ENCODE measurements at regions not wholly inside any gene's neighbourhood (a gene's known extent, or its start where the extent isn't known, plus 50 kb on each side); places are given as distances from the start of the nearest gene placed in this dataset.

DNA sequence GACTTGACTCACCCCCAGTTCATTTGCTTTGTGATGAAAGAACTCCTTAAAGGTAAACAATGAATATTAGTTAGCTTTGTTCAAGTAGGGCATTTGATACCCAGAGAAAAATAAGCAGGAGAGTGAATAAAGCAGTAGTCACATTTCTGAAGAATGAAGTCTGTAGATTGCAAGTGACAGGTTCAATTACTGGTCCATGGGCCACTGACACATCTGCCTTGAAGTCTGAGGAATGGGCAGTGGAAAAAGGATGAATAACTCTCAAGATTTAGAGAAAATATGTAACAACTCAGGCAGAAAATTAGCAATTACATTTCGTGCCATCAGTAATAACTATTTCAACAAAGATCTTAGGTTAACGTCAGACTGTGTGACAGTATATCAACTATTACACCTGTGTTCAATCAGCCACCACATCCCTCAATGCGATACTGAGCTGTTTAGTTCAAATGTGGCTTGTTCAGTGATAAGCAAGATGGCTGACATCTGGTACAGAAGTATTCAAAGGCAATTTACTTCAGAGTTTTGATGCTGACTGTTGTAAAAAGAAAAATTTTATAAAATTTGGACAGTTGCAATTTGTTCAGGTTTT, 1890.7 kb upstream of the NUDT12 start:
- no peak for DNase-seq

DNA sequence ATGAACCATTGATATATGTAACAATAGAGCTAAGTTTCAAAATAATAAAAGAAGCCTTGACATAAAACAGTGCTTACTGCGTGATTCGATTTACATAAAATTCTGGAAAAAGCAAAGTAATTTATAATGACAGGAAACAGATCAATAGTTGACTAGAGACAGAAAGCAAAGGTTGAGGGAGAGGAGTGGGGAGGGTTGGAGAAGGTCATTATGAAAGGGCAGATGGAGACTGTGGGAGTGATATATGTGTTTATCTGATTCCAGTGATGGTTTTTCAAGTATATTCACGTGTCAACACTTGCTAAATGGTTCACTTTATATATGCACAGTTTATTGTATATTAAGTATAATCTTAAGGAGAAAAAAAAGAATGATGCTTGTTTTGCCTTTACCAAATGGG, 1885.7 kb upstream of the NUDT12 start:
- no peak for DNase-seq

DNA sequence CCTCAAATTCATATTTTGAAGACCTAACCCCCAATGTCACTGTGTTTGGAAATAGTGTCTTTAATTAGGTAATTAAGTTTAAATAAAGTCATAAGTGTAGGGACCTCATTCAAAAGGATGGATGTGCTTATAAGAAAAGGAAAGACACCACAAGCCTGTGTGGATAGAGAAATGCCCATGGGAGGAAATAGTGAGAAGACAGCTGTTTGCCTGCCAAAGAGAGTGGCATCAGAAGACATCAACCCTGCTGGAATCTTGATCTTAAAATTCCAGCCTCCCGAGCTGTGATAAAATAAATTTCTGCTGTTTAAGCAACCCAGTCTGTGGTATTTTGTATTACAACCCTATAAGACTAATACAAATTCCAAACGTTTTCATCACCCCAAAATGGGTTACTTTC, 1867.9 kb upstream of the NUDT12 start:
- DNase-seq: no peak

DNA sequence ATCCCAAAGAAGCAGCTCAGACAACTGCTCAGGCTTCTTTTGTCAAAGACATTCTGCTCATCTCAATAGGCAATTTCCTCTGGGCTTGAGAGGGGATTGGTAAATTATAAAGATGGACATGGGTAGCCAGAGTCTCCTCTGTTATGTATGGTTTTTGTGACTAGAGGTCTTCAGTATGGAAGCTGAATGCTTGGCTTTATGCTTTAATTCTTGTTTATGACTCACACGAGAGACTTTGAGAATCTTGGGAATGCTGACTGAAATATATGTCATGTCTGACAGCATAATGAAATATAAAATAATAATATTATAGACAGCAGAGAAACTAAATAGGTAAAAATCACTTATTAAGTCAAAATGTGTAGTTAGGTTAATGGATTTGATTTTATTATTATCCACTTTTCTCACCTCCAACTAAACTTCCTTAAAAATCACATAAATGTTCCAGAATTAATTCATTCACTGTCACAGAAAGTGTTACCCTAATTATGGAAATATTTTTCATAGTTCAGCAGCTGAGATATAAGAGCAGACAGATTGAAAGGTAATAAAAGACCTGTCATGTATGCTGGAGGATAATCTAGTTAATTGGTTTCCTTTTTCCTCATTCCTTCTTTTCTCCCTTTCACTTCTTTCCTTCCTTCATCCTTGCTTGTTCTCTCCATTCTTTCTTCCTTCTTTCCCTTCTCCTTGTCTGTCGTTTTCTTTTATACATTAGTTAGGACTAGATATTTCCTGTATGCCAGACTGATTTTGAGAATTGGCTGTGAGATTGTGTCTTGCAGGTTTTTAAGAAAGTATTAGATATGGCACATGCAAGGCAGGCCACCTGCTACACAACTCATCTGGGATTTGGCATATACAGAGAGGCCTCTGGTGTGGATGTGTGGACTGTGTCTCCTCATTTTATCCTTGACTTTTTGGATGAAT, 1866.1 kb upstream of the NUDT12 start:
- no peak for DNase-seq

DNA sequence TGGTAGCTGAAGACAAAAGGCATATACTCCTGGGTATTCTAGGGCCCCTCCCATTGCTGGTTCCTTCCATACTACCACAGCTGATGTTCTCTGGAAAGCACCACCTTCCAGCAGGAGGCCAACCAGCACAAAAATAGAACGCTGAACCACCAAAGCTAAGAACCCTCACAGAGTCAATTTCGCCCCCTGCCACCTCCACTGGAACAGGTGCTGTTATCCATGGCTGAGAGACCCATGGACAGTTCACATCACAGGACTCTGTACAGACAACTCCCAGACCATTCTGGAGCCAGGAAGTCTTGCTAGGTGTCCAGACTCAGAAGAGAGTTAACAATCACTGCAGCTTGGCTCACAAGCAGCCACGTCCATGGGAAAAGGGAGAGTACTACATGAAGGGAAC, 1851.5 kb upstream of the NUDT12 start:
- DNase-seq: no peak

DNA sequence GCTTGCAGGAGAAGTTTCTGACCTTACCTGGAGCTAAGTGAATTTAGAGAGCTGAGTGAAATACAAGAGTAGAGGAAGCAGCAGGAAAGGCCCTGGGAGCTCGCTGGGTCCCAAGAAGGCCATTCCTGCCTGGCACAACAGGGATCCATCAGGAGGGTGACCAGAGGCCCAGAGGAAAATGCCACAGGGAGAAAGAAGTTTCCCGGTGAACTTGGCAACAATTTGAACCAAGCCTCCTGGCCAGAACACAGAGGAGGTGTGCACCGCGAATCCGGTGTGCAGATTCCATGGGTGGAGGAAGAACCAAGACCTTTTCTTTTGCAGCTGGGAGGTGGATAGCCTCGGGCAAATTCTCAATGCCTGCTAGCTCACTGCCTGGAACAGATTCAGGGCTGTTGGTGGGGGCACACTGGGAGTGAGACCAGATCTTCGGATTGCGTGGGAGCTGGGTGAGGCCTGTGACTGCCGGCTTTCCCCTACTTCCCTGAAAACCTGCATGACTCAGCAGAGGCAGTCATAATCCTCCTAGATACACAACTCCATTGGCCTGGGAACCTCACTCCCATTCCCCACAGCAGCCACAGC, 1850.9 kb upstream of the NUDT12 start:
- DNase-seq: no peak

DNA sequence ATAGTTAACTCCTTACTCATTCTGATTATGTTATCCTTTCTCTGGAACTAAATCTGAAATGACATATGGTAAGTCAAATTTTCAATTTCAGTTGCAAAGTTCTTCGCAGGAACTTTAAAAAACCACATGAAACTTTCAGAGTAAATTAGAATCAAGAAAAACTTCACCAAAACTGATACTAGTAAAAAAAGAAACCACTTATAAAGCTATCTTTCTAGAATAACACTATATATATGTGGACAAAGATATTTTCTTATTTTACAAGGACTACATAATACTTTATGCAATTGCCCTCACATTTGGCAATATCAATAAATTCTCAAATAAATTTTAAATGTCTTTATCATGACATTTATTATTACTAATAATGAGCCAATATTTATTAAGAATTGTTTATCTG, 1847.1 kb upstream of the NUDT12 start:
- no peak for DNase-seq

DNA sequence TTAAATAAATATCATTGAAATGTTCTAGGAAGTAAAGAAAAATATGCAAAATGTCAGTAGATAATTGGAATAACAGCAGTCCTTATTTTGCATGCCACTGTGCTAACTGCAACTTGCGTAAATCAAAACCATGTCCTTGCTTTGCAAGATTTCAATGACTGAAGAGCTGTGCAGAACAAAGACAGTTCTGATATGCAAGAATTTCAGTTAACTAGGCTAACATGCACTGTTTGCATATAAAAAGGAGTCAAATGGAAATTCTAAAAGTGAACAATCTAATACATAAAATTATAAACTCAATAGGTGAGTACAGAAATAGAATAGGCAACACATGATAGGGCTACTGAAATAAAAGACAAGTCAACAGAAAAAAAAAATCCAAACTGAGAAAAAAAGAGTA, 1844.6 kb upstream of the NUDT12 start:
- DNase-seq: no peak

DNA sequence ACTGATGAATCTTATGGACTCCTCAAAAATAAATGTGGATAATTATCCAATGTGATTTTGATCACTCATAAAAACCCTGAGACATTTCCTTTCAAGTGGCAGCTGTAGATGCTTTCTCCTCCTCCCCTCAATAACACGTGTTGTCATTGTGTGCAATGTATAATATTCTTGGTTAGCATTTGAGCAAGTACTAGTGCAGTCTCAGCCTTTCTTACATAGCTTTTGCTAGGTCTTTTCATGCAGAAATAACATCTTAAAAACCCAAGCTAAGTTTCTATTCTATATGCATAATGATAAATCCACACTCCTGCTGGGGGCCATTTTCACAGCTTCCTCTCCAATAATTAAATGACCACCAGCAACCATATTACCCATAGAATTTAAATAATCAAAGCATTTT, 1835.2 kb upstream of the NUDT12 start:
- no peak for DNase-seq

DNA sequence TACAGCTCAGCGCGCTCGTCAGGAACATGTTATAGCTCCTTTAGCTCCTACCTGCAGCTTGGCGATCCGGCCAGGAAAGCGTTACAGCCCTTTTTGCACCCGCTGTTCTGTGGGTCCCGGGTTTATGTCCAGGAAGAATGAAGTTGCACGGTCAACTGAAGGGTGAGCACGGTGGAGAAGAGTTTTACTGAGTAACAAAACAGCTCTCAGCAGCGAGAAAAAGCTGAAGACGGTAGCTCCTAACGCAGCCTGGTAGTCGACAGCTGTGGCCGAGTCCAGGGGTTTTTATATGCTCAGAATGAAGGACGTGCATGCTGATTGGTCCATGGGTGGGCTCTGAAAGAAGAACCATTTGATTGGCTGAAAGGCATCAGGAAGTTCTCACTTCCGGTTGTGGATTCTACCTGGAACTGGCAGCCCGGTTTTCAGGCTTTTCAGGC, 1830.1 kb upstream of the NUDT12 start:
- no peak for DNase-seq

DNA sequence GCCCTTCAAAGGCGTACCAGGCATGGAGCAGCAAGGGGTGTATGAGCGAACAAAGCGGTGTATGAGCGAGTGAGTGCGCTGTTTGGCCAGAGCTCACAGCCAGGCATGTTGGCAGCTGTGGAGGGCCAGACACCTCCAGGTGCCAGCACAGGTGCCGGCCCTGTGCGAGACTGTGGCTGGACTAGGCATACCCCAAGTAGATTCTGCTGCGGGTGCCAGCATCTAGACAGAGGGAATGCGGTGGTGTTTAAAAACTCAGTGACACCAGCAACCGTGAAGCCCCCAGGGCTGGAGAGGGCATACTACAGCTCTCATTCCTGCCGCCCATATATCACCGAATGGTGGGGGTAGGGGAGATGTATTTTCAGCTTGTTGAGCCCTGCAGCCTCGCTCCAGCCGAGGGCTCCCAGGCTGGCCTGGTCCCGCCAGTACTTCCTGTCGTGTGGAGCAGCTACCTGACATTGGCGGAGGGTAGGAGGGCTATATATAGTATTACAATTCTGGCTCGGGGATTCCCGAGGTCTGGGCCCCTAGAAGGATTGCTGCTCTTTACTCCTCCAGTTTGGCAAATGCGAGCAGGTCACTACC, 1829.6 kb upstream of the NUDT12 start:
- DNase-seq: no peak

DNA sequence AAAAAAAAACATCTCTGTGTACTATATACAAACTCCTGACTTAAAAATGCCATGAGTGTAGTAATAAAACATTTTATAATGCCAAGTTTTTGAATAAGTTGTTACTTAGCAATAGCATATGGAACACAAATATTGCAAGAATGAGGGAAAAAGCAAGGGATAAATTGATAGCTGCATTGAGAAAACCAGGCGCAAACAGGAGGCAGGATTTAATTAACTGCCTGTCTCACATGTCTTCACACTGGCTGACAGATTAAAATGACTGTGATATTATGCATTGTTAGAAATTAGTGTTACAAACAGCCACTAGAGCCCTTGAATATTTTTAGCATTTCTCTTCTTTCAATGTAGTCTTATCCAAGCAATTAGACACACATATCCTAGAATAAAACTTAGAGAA, 1817.5 kb upstream of the NUDT12 start:
- DNase-seq: no peak

DNA sequence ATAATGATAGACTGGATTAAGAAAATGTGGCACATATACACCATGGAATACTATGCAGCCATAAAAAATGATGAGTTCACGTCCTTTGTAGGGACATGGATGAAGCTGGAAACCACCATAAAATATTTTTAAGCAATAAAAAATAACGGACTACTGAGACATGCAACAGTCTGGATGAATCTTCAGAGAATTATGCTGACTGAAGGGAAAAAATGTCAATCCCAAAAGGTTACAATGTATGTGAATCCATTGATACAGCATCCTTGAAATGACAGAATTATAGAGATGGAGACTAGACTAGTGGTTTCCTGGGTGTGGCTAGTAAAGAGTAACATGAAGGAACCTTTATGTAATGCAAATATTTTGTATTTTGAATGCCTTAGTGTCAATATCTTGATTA, 1808.6 kb upstream of the NUDT12 start:
- no peak for DNase-seq

DNA sequence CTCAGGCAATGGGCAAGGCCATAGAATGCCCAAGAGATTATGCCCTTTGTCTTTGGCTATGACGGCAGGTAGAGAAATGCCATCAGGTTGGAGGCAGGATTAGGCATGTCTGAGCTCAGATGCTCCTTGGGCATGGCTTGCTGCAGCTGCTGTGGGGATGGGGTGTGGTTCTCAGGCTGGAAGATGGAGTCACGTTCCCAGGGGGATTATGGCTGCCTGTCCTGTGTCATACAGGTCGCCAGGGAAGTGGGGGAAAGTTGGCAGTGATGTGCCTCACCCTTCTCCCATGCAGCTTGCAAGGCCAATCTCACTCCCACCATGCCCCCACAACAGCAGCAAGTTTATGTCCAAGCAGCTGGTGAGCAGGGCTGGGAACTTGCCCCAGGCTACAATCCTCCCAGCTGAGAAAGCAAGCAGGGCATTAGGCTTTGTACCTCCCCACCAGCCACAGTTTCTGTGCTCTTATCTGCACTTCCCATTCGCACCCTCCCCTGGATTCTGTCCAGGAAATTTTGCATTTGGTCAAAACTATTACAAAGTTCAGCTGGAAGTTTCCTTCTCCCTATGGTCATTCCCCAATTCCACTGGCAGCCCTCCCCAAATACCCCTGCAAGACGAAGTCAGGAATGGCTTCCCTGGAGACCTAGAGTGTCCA, 1788.0 kb upstream of the NUDT12 start:
- no peak for DNase-seq

DNA sequence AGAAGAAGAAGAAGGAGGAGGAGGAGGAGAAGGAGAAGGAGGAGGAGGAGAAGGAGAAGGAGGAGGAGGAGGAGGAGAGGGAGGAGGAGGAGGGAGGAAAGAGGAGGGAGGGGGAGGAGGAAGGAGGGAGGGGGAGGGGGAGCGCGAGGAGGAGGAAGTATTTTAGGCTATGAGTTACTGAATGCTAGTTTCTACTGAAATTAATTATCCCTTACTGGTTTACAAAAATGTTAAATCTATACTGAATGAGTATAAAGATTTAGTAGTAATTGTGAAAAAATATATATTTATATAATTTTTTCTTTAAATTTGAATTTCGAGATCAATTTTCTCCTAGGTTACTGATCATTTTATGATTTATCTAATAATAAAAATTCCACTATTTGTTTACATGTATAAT, 1769.0 kb upstream of the NUDT12 start:
- no peak for DNase-seq

DNA sequence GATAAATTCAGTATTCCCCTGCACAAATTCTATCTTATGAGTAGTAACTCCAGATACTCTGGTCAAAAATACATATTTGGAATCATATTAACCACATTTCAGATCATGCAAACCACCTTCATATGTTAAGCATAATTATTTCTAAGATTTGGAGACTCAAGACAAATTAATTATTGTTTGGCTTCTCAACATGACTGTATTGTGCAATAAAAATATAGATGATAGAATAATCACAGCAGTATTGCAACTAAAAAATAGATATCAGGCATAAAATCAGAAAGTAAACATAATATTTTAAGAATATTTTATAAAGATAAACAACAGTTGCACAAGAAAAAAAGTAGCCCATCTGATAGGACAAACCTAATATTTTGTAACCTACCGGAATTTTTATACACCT, 1767.6 kb upstream of the NUDT12 start:
- no peak for DNase-seq

DNA sequence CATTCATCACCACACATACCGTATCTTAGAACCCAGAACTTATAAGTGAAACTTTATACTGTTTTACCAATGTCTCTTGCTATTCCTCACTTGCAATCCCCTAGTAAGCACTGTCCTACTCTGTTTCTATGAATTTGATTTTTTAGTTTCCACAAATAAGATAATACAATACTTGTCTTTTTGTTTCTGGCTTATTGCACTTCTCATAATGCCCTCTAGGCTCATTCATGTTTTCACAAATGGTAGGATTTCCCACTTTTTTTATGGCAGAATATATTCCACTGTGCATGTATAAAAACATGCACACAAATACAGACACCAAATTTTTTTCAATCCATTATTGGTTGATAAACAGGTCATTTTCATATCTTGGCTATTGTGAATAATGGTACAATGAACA, 1742.3 kb upstream of the NUDT12 start:
- no peak for DNase-seq

DNA sequence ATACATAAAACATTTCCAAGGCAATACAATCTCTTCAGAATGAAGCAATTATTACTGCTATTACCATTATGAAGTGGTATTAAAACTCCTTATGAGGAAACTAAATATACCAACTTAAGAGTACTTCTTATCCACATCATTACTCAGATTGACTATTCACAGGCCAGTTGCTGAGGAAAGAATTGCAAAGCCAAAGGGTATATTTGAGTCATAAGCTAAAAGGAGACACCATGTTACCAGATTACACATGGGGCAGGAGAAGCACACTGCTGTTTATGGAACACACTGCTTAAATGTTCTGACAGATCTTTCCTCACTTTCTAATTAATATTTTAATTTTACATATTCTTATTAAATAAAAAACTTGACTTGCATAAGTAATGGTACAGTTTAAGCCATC, 1726.4 kb upstream of the NUDT12 start:
- no peak for DNase-seq

DNA sequence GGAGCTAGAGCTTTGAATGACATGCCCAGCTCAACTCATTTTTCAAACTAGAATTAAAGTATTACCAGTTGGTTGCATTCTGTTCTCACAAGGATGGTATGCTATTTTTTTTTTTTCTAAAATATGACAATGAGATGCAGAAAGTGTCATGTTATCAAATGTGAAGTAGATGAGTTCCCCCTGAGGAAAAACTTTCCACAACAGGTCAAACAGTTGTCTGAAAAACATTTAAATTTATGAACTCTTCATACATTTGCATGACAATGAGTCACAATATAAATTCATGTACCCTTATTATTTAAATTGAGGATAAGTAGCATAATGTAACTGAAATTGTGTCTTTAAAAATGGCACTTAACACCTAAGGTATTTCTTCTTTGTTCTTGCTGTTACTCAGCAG, 1720.5 kb upstream of the NUDT12 start:
- no peak for DNase-seq

DNA sequence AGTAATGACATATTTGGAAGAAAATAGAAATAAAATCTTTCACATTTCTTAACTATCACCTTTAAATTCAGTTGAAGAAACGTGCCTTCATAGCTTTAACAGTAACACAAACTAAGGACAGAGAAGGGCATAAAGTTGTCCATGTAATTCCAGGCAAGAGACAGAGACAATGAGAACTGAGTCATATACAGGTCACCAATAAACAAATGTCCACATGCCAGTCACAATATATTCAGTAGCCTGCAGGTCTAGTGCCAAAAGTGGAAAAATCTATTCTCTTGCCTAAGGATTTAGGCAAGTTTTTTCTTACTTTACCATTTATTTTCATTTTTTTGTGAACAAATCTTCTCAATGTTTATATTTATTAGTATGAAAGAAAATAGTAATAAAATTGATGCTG, 1711.5 kb upstream of the NUDT12 start:
- no peak for DNase-seq

DNA sequence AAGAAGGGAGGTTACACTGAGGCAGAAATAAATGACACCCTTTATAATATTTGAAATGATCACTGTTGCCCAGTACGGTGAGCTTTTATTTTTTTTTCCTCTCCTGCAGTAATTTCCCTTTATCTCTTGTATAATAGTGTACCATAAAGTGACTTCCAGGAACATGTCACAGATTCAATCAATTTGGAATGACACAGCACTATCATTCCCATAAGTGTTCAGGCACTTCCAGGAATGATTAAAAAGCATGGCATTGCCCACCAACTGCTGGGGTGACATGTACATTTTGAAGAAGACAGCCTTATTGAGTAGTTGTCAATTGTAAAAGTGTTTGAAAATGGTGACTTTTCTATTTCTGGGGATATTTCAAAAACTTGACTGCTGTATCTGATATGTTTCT, 1700.9 kb upstream of the NUDT12 start:
- no peak for DNase-seq

DNA sequence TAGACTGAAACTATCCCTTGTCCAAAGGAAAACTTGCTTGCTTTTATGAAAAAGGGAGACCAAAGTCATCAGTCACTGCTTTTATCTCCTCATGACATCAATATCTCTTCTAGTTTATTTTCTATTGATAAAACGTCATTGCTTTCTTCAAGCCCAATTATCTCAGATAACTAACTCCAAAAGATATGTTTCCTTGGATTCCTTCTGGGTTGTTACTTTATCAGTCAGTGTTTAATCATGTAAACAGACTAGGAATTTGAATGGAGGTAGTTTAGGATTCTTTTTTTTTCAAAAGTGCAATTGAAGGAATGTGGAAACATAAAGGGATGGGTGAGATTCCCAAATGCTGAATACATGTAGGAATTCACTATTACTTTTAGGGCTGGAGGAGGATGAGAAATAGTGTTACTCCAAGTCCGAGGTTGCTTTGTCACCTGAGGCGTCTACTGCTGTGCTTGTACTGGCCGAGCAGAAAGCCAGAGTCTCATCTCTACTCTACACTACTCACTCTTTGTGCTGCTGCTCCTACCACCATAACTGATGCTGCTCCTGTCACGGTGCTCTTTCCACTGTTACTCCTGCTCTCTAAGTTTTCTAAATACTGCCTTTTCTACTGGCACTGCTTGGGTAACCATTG, 1697.1 kb upstream of the NUDT12 start:
- DNase-seq: no peak

DNA sequence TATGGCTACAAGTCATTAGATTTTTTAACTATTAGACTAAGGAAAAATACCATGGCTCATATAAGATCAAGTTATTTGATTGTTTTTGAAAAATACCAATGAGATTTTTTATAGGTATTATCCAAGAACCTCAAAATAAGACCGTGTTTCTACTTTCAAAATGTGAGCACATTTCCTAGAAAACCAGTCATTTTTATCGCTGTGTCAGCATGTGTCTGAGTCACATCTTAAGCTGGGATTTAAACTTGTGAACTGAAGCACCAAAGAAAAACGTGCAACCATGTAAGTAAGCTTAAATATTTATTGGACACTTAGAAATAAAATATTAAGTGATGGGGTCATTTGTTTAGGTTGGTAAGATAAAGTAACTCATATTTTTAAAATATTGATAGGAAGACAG, 1676.0 kb upstream of the NUDT12 start:
- DNase-seq: no peak

Data from DMS 273 treated with DMSO at 0.1 percent for 48 hours (cell line).